Mesothelial cell of epicardium (in vitro differentiated cells): ENCODE measurements at regions not wholly inside any gene's neighbourhood (a gene's known extent, or its start where the extent isn't known, plus 50 kb on each side); places are given as distances from the start of the nearest gene placed in this dataset.

Experiments
- DNase-seq, 2 experiments: peaks; one replicate each; pipeline ENCODE4 v3.0.0; 2021; ENCODE audit warnings: low spot score in 2 of 2; ENCODE audit not compliant: unreplicated experiment in 2 of 2
- H3K27ac Mint-ChIP-seq: 2 replicates; pipeline ENCODE4 v1.8.0; 2021; ENCODE audit warnings: mixed read lengths
- H3K27me3 Mint-ChIP-seq: 2 replicates; pipeline ENCODE4 v1.8.0; 2021; ENCODE audit warnings: low read depth, mixed read lengths
- H3K36me3 Mint-ChIP-seq: 2 replicates; pipeline ENCODE4 v1.8.0; 2021; ENCODE audit warnings: mixed read lengths
- H3K4me1 Mint-ChIP-seq: 2 replicates; pipeline ENCODE4 v1.8.0; 2021; ENCODE audit warnings: mixed read lengths
- H3K4me3 Mint-ChIP-seq: 2 replicates; pipeline ENCODE4 v1.8.0; 2021; ENCODE audit warnings: mild to moderate bottlenecking, moderate library complexity, mixed read lengths
- H3K9me3 Mint-ChIP-seq: 2 replicates; pipeline ENCODE4 v1.8.0; 2021; ENCODE audit warnings: mixed read lengths
- CTCF ChIP-seq: fragments of 200-600 bp; sonication (generic); IDR thresholded peaks from one replicate; pipeline ENCODE4 v1.5.0; 2021; ENCODE audit warnings: antibody characterized with exemption; ENCODE audit not compliant: unreplicated experiment

- no peak overlapping the region for H3K27ac Mint-ChIP-seq
These were observed 359.5 kb downstream of the SHANK2 start for GRCh38 chr11:70892889-70893288.

GRCh38 chr11:70894566-70895365, 357.6 kb downstream of the SHANK2 start:
- no peak for TF ChIP-seq CTCF
- Mint-ChIP-seq H3K27me3 (no peaks in the 10 kb centered on the region), H3K9me3 (peaks cover 16% of the 10 kb centered on the region), H3K27ac (no peak overlapping the region), H3K4me3 (no peak overlapping the region), H3K36me3 (no peaks in the 10 kb centered on the region), H3K4me1 (no peaks in the 10 kb centered on the region)
- no peak for DNase-seq

More at GRCh38 chr11:70892889-70893288, 359.5 kb downstream of the SHANK2 start:
- H3K27me3 Mint-ChIP-seq, result no peaks in the 10 kb centered on the region
- H3K4me1 Mint-ChIP-seq, result no peaks in the 10 kb centered on the region
- H3K9me3 Mint-ChIP-seq, result peaks cover 8% of the 10 kb centered on the region
- TF ChIP-seq CTCF, result no peak
- no peak for DNase-seq
- H3K36me3 Mint-ChIP-seq, result no peaks in the 10 kb centered on the region
- no peak overlapping the region for H3K4me3 Mint-ChIP-seq

- no peak for DNase-seq
- H3K27me3 Mint-ChIP-seq, result no peaks in the 10 kb centered on the region
- H3K4me1 Mint-ChIP-seq, result no peaks in the 10 kb centered on the region
- no peaks in the 10 kb centered on the region for H3K36me3 Mint-ChIP-seq
- H3K4me3 Mint-ChIP-seq, result no peak overlapping the region
- no peak for TF ChIP-seq CTCF
- peaks cover 16% of the 10 kb centered on the region for H3K9me3 Mint-ChIP-seq
- H3K27ac Mint-ChIP-seq, result no peak overlapping the region
These were observed 357.1 kb downstream of the SHANK2 start for GRCh38 chr11:70895366-70895670.

GRCh38 chr11:70897429-70897828, 354.9 kb downstream of the SHANK2 start:
- no peak for TF ChIP-seq CTCF
- H3K36me3 Mint-ChIP-seq, result no peaks in the 10 kb centered on the region

GRCh38 chr11:70899616-70900015, 352.8 kb downstream of the SHANK2 start:
- no peaks in the 10 kb centered on the region for H3K4me1 Mint-ChIP-seq
- no peak overlapping the region for H3K27ac Mint-ChIP-seq
- DNase-seq, result no peak
- peaks cover 16% of the 10 kb centered on the region for H3K9me3 Mint-ChIP-seq
- H3K4me3 Mint-ChIP-seq, result no peak overlapping the region
- H3K27me3 Mint-ChIP-seq, result no peaks in the 10 kb centered on the region
- H3K36me3 Mint-ChIP-seq, result no peaks in the 10 kb centered on the region
- TF ChIP-seq CTCF, result no peak

More at GRCh38 chr11:70897429-70897828, 354.9 kb downstream of the SHANK2 start:
- H3K27ac Mint-ChIP-seq, result no peak overlapping the region
- no peak overlapping the region for H3K4me3 Mint-ChIP-seq
- peaks cover 16% of the 10 kb centered on the region for H3K9me3 Mint-ChIP-seq
- H3K27me3 Mint-ChIP-seq, result no peaks in the 10 kb centered on the region
- no peak for DNase-seq
- no peaks in the 10 kb centered on the region for H3K4me1 Mint-ChIP-seq
